ENCODE measurements at regions not wholly inside any gene's neighbourhood (a gene's known extent, or its start where the extent isn't known, plus 50 kb on each side); places are given as distances from the start of the nearest gene placed in this dataset.

DNA sequence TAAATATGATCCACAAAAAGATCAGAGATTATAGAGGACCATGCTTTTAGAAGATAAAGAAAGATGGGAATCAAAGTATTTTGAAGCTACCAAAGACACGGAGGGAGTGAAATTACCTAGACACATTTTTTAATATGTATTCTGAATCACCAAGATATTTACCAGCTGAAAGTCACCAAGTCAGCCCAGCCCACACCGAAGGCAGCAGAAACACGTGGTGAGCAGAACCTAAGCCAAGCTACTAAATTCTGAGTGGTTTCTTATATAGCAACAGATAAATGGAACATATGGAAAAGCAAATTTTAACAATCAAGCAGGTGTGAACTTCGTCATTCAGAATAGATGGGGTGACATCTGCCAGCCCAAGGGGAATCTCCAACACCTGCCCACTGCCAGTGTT is 134.7 kb upstream of the AKR1E2 start:
- no peak overlapping the region for H3K4me3 ChIP-seq (ENCODE audit: low read depth, low read length)
- TF ChIP-seq, protein P1, sequence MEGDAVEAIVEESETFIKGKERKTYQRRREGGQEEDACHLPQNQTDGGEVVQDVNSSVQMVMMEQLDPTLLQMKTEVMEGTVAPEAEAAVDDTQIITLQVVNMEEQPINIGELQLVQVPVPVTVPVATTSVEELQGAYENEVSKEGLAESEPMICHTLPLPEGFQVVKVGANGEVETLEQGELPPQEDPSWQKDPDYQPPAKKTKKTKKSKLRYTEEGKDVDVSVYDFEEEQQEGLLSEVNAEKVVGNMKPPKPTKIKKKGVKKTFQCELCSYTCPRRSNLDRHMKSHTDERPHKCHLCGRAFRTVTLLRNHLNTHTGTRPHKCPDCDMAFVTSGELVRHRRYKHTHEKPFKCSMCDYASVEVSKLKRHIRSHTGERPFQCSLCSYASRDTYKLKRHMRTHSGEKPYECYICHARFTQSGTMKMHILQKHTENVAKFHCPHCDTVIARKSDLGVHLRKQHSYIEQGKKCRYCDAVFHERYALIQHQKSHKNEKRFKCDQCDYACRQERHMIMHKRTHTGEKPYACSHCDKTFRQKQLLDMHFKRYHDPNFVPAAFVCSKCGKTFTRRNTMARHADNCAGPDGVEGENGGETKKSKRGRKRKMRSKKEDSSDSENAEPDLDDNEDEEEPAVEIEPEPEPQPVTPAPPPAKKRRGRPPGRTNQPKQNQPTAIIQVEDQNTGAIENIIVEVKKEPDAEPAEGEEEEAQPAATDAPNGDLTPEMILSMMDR (IDR thresholded peaks at IDR 0.05; ENCODE audit: low read depth, low read length), result no peak

DNA sequence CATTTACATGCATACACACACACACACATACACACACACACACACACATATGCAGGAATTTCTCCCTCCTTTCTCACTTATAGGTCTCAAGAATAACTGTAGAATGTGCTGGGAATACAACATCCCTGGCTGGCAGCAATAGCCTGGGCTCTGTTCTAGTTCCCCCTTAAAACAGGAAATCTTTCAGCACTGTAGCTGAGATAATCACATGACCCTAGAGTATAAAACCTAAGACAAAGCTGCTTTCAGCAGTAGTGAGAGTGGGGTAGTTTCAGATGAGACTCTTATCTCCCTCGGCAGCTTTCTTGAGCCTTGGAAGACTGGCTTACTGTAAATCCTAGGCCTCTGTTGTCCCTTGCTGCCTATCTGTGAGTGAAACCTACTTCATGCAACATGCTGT is 137.4 kb upstream of the AKR1E2 start:
- no peak overlapping the region for H3K4me3 ChIP-seq (ENCODE audit: low read depth, low read length)
- TF ChIP-seq, protein P1 (IDR thresholded peaks at IDR 0.05; ENCODE audit: low read depth, low read length), result no peak

DNA sequence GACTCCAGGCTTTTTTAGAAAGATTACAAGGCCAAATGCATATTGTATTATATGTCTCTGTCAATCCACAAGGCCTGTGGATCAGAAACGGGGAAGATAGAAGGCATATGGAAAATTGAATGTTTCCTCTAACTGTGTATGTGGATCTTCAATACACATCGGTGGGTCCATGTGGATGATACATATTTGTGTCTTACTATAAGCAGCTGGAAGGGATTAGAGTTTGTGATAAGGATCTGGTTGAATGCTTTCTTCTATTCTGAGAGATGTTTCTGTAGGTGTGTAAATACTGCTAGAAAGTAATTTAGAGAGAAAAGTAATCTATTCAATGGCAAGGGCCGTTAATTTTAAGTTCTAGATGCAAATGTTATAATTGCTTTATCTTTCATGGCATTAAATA is 137.8 kb upstream of the AKR1E2 start:
- TF ChIP-seq, protein P1 (IDR thresholded peaks at IDR 0.05; ENCODE audit: low read depth, low read length), result no peak
- H3K4me3 ChIP-seq (ENCODE audit: low read depth, low read length), result no peak overlapping the region

DNA sequence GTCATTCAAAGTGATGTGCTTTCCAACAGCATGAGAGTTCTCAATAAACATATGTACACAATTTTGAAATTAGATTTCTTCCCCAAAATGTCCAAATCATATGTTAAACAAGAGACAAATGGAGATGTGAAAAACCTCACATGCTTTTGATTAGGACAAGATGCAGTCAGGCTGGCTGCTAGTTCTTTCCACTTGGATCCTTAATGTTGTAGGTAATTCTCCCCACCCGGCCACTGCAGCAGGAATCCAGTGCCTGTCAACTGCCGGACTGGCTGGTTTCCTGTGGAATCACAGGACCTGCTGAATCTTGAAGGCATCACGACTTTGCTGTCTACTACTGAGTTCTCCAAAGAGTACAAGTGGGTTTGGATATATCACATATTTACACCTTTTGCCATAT is 138.6 kb upstream of the AKR1E2 start:
- TF ChIP-seq, protein P1 (IDR thresholded peaks at IDR 0.05; ENCODE audit: low read depth, low read length), result no peak
- H3K4me3 ChIP-seq (ENCODE audit: low read depth, low read length), result no peak overlapping the region

DNA sequence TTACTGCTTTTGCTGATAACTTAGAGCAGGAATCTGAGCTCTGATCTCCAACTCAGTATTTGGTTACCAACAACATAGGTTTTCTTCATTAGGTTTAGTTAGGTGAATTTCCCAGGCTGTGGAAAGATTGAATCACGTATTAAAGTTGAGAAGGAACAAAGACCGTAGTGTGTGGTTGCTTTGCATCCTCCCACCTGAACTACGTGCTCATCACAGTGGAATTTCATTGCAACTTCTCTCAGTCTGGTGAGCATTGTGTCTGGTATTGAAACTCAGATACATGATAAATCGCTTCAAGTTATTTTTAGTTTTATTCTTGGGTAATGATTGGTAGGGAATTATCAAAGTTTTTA is 139.4 kb upstream of the AKR1E2 start:
- H3K4me3 ChIP-seq (ENCODE audit: low read depth, low read length), result no peak overlapping the region

DNA sequence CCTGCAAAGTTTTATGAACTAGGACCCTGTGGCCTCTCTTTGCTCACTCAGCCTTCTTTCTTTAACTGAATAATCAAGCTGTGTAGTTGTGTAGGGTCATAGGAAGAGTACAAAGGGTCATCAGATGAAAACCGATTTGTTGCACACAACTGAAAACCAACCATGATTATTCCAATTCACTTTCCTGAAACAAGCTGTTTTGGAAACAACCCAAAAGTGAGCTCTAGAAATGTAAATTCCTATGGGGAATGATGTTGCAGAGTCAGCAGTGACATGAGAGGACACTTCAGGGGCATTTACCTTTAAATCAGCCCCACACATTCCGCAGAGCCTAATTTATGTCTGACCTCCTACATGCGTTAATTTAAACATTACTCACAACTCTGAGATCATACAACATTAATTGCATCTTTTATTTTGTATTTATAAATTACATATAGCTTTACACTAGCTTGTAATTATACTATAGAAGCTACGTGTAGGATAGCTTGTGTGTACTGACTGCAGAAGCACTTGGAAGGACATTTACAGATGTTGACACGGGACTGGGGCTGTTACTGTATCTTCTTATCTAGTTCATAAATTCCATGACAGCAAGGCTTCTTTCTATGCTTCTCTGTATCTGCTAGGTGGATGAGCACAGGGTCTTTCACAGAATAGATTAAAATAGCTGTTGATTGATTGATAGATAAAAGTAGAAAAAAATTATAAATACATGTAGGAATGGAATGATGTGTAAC is 139.9 kb upstream of the AKR1E2 start:
- TF ChIP-seq, protein P1 (IDR thresholded peaks at IDR 0.05; ENCODE audit: low read depth, low read length), result no peak
- no peak overlapping the region for H3K4me3 ChIP-seq (ENCODE audit: low read depth, low read length)

More for the DNA sequence above, 139.4 kb upstream of the AKR1E2 start:
- TF ChIP-seq, protein P1 (IDR thresholded peaks at IDR 0.05; ENCODE audit: low read depth, low read length), result no peak

DNA sequence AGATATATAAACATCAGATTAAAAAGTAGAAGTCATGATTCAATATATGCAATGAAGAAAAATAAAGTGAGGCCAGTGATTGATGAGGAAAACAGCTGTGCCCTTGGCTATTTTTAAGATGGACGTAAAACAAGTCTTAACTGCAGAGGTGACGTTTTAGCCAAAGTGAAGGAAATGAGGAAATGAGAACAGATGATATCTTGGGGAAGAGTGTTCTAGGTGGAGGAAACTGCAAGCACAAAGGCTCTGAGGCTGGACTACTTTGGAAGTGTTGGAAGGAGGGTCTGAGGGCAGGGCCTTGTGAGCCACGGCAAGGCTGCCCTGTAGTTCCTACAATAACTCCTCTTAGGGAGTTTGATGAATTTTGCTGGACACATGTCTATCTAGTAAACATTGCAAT is 140.5 kb upstream of the AKR1E2 start:
- TF ChIP-seq, protein P1 (IDR thresholded peaks at IDR 0.05; ENCODE audit: low read depth, low read length), result no peak
- no peak overlapping the region for H3K4me3 ChIP-seq (ENCODE audit: low read depth, low read length)
